NCI-H187 treated with DMSO at 0.1 percent for 48 hours (cell line): ENCODE measurements at regions not wholly inside any gene's neighbourhood (a gene's known extent, or its start where the extent isn't known, plus 50 kb on each side); places are given as distances from the start of the nearest gene placed in this dataset.

Source experiments
- DNase-seq: peaks from one replicate; lab custom pipeline; 2025; lab: John Stamatoyannopoulos, UW

GRCh38 chr11:36726420-36726819 lies 128.4 kb upstream of the RAG2 start:
- no peak for DNase-seq

DNA sequence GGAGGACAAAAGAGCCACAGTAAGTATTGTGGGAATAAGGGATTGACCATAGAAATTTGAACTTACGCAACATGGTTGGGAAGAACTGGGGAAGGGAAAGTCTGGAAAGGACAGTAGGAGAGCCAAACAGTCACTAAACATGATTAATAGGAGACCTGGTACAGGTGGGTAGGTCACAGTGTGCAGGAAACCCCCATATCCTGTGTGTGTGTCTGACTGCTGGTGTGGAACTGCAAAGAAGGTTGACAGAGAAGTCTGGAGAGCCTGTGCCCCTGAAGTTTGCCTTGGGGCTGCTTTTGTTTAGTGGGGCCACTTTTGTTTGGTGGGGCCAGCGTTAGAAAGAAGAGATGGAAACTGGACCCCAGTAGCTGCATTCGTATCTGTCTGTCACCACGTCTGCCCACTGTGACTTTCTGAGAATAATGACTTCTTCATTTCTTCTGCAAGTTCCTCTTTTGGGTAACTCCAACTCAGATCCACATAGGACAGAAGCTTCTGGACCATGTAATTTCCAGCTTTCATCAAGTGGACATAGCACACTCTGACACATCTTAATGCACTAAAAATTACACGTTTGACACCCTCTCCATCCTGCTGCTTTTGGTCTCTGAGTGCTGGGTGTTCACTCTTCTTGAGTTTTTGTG lies 126.8 kb upstream of the RAG2 start:
- no peak for DNase-seq

DNA sequence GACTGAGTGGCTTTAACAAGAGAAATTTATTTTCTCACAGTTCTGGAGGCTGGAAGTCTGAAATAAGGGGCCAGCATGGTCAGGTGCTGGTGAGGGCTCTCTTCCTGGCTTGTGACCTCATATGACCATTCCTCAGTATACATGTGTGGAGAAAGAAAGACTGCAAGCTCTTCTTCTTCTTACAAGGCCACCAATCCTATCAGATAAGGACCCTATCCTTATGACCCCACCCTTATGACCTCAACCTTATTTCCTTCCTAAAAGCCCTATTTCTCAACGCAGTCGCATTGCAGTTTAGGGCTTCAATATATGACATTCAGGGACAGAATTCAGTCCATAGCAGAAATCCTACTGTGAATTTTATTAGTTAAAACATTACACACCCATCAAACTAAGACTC lies 124.4 kb upstream of the RAG2 start:
- no peak for DNase-seq

GRCh38 chr11:36719358-36720107 lies 121.5 kb upstream of the RAG2 start:
- DNase-seq: no peak

DNA sequence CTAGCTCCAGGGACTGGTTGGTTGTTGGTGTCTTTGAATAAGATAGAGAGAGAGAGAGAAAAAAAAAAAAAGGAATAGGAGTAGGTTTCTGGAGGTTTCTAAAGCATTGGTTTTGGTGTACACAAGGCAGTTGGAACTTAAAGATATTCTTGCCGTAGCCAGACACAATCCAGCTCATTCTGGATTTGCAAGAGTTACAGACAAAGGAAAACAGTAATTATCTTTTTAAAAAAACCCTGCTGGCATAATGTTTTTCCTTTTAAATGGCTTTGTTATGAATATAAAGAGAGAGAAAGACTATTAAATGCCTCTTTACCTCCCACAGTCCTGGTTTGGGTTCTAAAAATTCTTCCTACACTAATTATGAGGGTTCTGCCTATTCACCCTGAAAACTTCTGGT lies 120.4 kb upstream of the RAG2 start:
- DNase-seq: no peak

DNA sequence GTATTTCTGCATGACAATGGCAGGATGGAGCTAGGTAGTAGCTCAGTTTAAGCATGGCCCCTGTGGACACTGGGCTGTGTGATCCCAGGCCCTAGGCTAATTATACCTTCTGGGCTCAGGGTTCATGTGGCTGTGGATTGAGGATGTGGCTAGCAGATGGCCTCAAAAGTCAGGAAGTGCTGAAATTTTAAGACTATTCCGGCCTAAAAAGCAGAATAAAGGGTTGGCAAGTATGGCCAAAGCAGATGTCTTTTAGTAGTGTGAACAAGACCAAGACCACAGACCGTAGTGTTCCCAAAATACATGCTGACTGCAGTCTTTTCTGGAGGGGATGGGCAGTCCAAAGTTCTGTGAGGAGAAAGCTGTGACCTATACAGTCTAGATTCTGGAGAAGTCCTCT lies 115.7 kb upstream of the RAG2 start:
- DNase-seq: no peak

GRCh38 chr11:36711104-36711825 lies 113.2 kb upstream of the RAG2 start:
- no peak for DNase-seq
